Mucosa of descending colon (tissue), 3 donors: ENCODE measurements at regions not wholly inside any gene's neighbourhood (a gene's known extent, or its start where the extent isn't known, plus 50 kb on each side); places are given as distances from the start of the nearest gene placed in this dataset.

Experiments used
- ATAC-seq: fragments of 200-7000 bp; cut with Tn5 transposase; one replicate; pipeline ENCODE4 v1.9.1; 2020; ENCODE audit warnings: mild to moderate bottlenecking, moderate library complexity
- DNase-seq, 3 donors: peaks; one replicate each; pipeline ENCODE4 v3.0.0-alpha.2; 2020
- H3K36me3 ChIP-seq: fragments of 200-600 bp; one replicate; pipeline ENCODE4 v1.8.0; 2021; ENCODE audit warnings: low read depth, mild to moderate bottlenecking
- H3K4me1 ChIP-seq: fragments of 200-600 bp; one replicate; pipeline ENCODE4 v1.8.0; 2021; ENCODE audit warnings: low read depth, mild to moderate bottlenecking
- H3K4me3 ChIP-seq: fragments of 200-600 bp; one replicate; pipeline ENCODE4 v1.8.0; 2021; ENCODE audit warnings: mild to moderate bottlenecking
- H3K9me3 ChIP-seq: fragments of 200-600 bp; one replicate; pipeline ENCODE4 v1.8.0; 2021; ENCODE audit warnings: mild to moderate bottlenecking
- intact Hi-C, 2 donors: fragments of 100-400 bp; cut with DNase I in 1 of 2; cut with micrococcal nuclease in 1 of 2; formaldehyde crosslinking; loops; one replicate each; pipeline versions ENCODE4 v1.11.0 to v1.11.1; 2022; cut with DNase I, micrococcal nuclease
- TF ChIP-seq, protein P1 (sequence below): fragments of 200-600 bp; IDR thresholded peaks from one replicate; pipeline ENCODE4 v1.8.0; 2022; ENCODE audit warnings: antibody characterized with exemption, mild to moderate bottlenecking
- donor health status: DM: no; HTN: no; CAD: no; lungs with moderate emphysema.
- donor health status: DM: no; HTN: no; CAD: no.
- donor health status: DM: no; HTN: yes; CAD: no.

DNA sequence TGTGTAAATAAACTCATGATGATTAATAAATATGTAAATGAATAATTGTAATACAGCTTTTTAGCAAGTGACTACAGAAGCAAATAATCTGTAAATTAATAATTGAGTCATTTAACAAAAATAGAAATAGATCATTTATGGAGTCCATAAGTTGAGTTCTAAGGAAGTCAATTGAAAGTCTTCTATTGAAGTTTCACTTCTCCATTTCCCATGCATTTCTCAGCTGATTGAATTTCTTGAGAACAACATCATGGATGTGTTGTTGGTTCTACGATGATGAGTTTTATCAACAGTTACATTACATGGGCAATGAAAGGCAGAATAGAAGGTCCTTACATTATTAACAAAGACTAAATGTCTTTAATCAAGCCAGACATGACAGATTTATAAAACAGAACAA is 290.4 kb downstream of the MAP2K6 start:
- Histone ChIP-seq H3K36me3 (no peaks in the 10 kb centered on the region), H3K9me3 (no peaks in the 10 kb centered on the region), H3K4me3 (no peak overlapping the region), H3K4me1 (no peaks in the 10 kb centered on the region)
- intact Hi-C loops: no loop called here
- ATAC-seq (no peak), DNase-seq (no peak)
- TF ChIP-seq, protein P1, sequence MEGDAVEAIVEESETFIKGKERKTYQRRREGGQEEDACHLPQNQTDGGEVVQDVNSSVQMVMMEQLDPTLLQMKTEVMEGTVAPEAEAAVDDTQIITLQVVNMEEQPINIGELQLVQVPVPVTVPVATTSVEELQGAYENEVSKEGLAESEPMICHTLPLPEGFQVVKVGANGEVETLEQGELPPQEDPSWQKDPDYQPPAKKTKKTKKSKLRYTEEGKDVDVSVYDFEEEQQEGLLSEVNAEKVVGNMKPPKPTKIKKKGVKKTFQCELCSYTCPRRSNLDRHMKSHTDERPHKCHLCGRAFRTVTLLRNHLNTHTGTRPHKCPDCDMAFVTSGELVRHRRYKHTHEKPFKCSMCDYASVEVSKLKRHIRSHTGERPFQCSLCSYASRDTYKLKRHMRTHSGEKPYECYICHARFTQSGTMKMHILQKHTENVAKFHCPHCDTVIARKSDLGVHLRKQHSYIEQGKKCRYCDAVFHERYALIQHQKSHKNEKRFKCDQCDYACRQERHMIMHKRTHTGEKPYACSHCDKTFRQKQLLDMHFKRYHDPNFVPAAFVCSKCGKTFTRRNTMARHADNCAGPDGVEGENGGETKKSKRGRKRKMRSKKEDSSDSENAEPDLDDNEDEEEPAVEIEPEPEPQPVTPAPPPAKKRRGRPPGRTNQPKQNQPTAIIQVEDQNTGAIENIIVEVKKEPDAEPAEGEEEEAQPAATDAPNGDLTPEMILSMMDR: no peak

GRCh38 chr17:69706127-69706526 is 291.6 kb downstream of the MAP2K6 start:
- intact Hi-C loops: no loop called here
- DNase-seq (no peak), ATAC-seq (no peak)
- no peaks in the 10 kb centered on the region for H3K4me1 ChIP-seq
- TF ChIP-seq, protein P1: no peak
- H3K4me3 ChIP-seq: no peak overlapping the region
- no peaks in the 10 kb centered on the region for H3K9me3 ChIP-seq
- no peaks in the 10 kb centered on the region for H3K36me3 ChIP-seq

- Histone ChIP-seq H3K4me1 (no peaks in the 10 kb centered on the region), H3K36me3 (no peaks in the 10 kb centered on the region), H3K9me3 (no peaks in the 10 kb centered on the region), H3K4me3 (no peak overlapping the region)
- DNase-seq (no peak), ATAC-seq (no peak)
- TF ChIP-seq, protein P1: no peak
- intact Hi-C loops: no loop called here
Observed at GRCh38 chr17:69709441-69709840, 294.9 kb downstream of the MAP2K6 start.

DNA sequence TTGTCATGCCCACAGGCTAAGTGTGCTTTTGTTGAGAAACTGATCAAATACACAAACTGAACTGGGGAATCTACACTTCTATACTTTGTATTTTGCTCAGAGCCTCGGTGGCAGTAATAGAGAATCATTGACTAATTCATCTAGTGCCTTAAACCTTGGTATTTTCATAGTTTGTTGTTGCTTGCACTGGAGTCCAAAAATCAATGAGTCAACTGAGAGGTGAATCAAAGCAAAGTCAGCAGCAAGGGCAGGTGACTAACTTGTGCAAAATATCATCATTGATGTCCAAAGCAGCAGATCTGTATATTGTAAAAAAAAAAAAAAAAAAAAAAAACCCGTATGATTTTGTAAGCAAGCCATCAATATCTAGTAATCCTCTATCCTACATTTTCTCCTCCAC is 296.4 kb downstream of the MAP2K6 start:
- intact Hi-C loops: no loop called here
- DNase-seq (no peak), ATAC-seq (no peak)
- Histone ChIP-seq H3K9me3 (no peaks in the 10 kb centered on the region), H3K4me3 (no peak overlapping the region), H3K4me1 (no peaks in the 10 kb centered on the region), H3K36me3 (no peaks in the 10 kb centered on the region)
- TF ChIP-seq, protein P1: no peak

- TF ChIP-seq, protein P1: no peak
- Histone ChIP-seq H3K4me1 (no peaks in the 10 kb centered on the region), H3K4me3 (no peak overlapping the region), H3K9me3 (no peaks in the 10 kb centered on the region), H3K36me3 (no peaks in the 10 kb centered on the region)
- ATAC-seq (no peak), DNase-seq (no peak)
- intact Hi-C loops: no loop called here
Observed at GRCh38 chr17:69711541-69711940, 297.0 kb downstream of the MAP2K6 start.

GRCh38 chr17:69712801-69713311 is 298.4 kb downstream of the MAP2K6 start:
- H3K4me1 ChIP-seq: no peaks in the 10 kb centered on the region
- intact Hi-C loops: no loop called here
- H3K9me3 ChIP-seq: no peaks in the 10 kb centered on the region
- no peak overlapping the region for H3K4me3 ChIP-seq
- ATAC-seq (no peak), DNase-seq (no peak)
- TF ChIP-seq, protein P1: no peak
- no peaks in the 10 kb centered on the region for H3K36me3 ChIP-seq
